ENCODE measurements at regions not wholly inside any gene's neighbourhood (a gene's known extent, or its start where the extent isn't known, plus 50 kb on each side); places are given as distances from the start of the nearest gene placed in this dataset.

DNA sequence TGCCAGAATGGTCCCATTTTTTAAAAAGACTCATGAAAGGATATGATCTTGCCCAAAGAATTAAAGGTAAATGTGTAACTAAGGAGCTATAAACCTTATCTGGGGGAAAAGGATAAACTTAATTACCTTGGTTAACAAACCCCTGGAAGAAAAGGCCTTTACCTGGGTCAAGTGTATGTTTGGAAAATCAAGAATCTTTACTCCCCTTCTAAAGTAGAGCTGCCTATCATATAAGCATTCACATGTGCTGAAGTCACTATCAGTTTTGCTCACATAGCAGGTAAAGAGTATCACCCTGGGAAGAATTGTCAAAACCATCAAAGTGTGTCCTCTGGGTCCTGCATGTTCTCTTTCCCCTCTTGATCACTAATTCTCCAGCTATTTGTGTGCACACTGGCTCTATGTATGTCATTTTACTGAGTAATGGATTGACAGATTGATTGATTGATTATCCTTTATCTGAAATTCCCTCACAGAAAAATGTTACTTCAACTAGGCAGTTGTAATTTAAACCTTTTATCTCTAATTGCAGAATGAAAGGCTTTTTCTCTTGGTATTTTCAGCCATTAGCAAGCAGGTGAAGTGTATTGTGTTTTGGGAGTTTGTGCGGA lies 199.4 kb downstream of the NOL4 start:
- H3K36me3 ChIP-seq: no peaks in the 10 kb centered on the region
- TF ChIP-seq, protein P1, sequence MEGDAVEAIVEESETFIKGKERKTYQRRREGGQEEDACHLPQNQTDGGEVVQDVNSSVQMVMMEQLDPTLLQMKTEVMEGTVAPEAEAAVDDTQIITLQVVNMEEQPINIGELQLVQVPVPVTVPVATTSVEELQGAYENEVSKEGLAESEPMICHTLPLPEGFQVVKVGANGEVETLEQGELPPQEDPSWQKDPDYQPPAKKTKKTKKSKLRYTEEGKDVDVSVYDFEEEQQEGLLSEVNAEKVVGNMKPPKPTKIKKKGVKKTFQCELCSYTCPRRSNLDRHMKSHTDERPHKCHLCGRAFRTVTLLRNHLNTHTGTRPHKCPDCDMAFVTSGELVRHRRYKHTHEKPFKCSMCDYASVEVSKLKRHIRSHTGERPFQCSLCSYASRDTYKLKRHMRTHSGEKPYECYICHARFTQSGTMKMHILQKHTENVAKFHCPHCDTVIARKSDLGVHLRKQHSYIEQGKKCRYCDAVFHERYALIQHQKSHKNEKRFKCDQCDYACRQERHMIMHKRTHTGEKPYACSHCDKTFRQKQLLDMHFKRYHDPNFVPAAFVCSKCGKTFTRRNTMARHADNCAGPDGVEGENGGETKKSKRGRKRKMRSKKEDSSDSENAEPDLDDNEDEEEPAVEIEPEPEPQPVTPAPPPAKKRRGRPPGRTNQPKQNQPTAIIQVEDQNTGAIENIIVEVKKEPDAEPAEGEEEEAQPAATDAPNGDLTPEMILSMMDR (IDR thresholded peaks at IDR 0.05): no peak
- H3K9ac ChIP-seq (ENCODE audit: low read depth in 2 of 2, low read length in 2 of 2): no peak overlapping the region
- H3K4me1 ChIP-seq: no peaks in the 10 kb centered on the region
- H3K27me3 ChIP-seq: no peaks in the 10 kb centered on the region
- DNase-seq: no peak
- H3K4me3 ChIP-seq: no peak overlapping the region
- intact Hi-C loops (cut with DNase I): no loop called here
- no peaks in the 10 kb centered on the region for H3K9me3 ChIP-seq
- no peak overlapping the region for H3K27ac ChIP-seq

DNA sequence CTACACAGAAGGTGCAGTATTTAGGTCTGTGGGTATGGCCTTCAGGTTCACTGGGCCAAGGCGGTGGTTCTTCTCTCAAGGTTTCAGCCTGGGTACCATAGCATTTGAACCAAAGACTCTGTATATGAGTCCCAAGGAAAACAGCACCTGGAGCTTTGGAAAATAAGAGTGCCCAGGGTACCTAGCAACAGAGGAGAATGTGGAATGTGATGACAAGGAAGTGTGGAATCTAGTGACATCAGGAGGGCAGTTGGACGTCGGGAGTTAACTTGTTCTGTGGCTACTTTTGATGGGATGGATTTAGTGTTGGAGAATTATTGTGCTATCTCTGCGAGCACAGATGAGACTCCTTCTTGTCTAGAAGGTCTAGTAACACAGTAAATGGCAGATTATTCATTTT lies 201.2 kb downstream of the NOL4 start:
- no peak overlapping the region for H3K9ac ChIP-seq (ENCODE audit: low read depth in 2 of 2, low read length in 2 of 2)
- TF ChIP-seq, protein P1 (IDR thresholded peaks at IDR 0.05): no peak
- no peak overlapping the region for H3K27ac ChIP-seq
- no peaks in the 10 kb centered on the region for H3K36me3 ChIP-seq
- intact Hi-C loops (cut with DNase I): no loop called here
- no peak for DNase-seq
- H3K4me1 ChIP-seq: no peaks in the 10 kb centered on the region
- no peaks in the 10 kb centered on the region for H3K27me3 ChIP-seq
- no peak overlapping the region for H3K4me3 ChIP-seq
- H3K9me3 ChIP-seq: no peaks in the 10 kb centered on the region

DNA sequence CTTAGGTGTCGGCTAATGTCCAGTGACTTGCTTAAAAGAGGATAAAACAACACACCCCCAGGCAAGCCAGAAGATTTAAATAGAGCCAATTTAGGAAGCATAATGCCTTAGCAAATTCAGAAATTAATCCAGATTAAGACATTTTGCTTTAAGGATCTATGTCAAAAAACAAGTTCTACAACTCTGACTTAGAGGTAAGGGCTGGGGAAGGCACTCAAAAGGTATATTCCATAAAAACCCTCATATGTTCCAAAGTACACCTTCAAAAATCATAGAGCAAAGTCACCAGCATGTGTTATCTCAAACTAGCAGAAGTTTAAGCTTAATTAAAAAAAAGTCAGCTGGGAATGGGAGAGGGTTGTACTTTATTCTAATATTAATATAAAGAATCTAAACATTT lies 206.4 kb downstream of the NOL4 start:
- no peaks in the 10 kb centered on the region for H3K36me3 ChIP-seq
- H3K4me3 ChIP-seq: no peak overlapping the region
- H3K27ac ChIP-seq: no peak overlapping the region
- no peaks in the 10 kb centered on the region for H3K9me3 ChIP-seq
- TF ChIP-seq, protein P1 (IDR thresholded peaks at IDR 0.05): no peak
- H3K4me1 ChIP-seq: no peaks in the 10 kb centered on the region
- no peaks in the 10 kb centered on the region for H3K27me3 ChIP-seq
- DNase-seq: no peak
- H3K9ac ChIP-seq (ENCODE audit: low read depth in 2 of 2, low read length in 2 of 2): peak overlapping the region in 1 of 2 donors; percentile 19
- intact Hi-C loops (cut with DNase I): loop anchor here (10.0 kb wide), 1 partner anchor 184 kb away; no protein-coding TSS in a partner anchor

DNA sequence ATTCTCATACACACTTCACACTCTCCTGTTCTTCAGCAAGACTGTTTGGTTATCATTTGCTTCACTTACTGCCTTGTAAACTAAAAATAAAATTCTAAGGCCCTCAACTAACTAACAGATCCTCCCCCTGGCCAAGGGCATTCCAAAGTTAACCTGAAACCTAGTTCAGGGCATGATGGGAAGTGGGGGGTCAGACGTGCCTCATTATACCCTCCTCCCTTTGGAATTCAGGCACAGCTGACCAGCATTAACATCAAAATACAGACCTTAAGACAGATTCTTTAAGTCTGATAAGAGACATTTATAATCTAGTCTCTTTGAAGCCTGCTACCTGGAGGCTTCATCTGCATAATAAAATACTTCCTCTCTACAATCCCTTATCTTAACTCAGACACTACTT lies 221.0 kb downstream of the NOL4 start:
- H3K27me3 ChIP-seq: no peaks in the 10 kb centered on the region
- no peak overlapping the region for H3K27ac ChIP-seq
- intact Hi-C loops (cut with DNase I): no loop called here
- DNase-seq: no peak
- H3K9me3 ChIP-seq: no peaks in the 10 kb centered on the region
- H3K4me1 ChIP-seq: no peaks in the 10 kb centered on the region
- no peak overlapping the region for H3K4me3 ChIP-seq
- H3K36me3 ChIP-seq: no peaks in the 10 kb centered on the region
- TF ChIP-seq, protein P1 (IDR thresholded peaks at IDR 0.05): no peak
- no peak overlapping the region for H3K9ac ChIP-seq (ENCODE audit: low read depth in 2 of 2, low read length in 2 of 2)

DNA sequence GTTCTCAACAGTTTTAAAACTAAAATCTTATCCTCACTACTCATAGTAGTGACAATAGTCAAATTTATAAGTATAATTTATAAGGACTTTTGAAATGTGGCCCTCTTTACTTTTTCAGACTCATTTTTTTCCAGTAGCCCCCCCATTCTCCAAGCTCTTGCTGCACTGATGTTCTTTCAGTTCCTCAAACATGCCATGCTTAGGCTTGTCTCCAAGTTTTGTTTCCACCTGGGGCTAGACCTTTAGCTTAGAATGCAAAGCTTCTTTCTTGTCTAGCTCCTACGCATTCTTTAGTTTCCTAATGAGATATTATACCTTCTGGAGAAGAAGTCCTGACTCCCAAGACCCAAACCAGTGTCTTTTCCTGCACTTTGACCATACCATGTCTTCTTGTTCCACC lies 222.6 kb downstream of the NOL4 start:
- DNase-seq: no peak
- Histone ChIP-seq H3K27me3 (no peaks in the 10 kb centered on the region), H3K27ac (no peak overlapping the region), H3K36me3 (no peaks in the 10 kb centered on the region), H3K9ac (ENCODE audit: low read depth in 2 of 2, low read length in 2 of 2) (no peak overlapping the region), H3K4me3 (no peak overlapping the region), H3K9me3 (no peaks in the 10 kb centered on the region), H3K4me1 (no peaks in the 10 kb centered on the region)
- TF ChIP-seq, protein P1 (IDR thresholded peaks at IDR 0.05): no peak
- intact Hi-C loops (cut with DNase I): no loop called here
